DND-41 (cell line): ENCODE measurements at regions not wholly inside any gene's neighbourhood (a gene's known extent, or its start where the extent isn't known, plus 50 kb on each side); places are given as distances from the start of the nearest gene placed in this dataset.

ENCODE experiments used
- ATAC-seq: fragments of 200-7000 bp; cut with Tn5 transposase; 3 replicates; pipeline ENCODE4 v1.9.1; 2021; ENCODE audit warnings: low read depth; ENCODE audit not compliant: insufficient read depth
- DNase-seq: peaks from one replicate; pipeline ENCODE4 v3.0.0-alpha.2; 2020
- H2AFZ ChIP-seq: 2 replicates; pipeline ENCODE4 v1.6.0; 2012; ENCODE audit warnings: low read depth, low read length
- H3K27ac ChIP-seq: 2 replicates; pipeline ENCODE4 v1.5.1; 2012; ENCODE audit warnings: low read length, inconsistent platforms
- H3K27me3 ChIP-seq: fragments of 200-600 bp; sonication (generic); 2 replicates; pipeline ENCODE4 v1.6.0; 2012; ENCODE audit warnings: low read length, mild to moderate bottlenecking, inconsistent platforms; ENCODE audit not compliant: insufficient read depth, poor library complexity
- H3K36me3 ChIP-seq: 2 replicates; pipeline ENCODE4 v1.5.1; 2012; ENCODE audit warnings: low read length, inconsistent platforms; ENCODE audit not compliant: insufficient read depth
- H3K4me1 ChIP-seq: 2 replicates; pipeline ENCODE4 v1.5.1; 2012; ENCODE audit warnings: mild to moderate bottlenecking, low read length; ENCODE audit not compliant: insufficient read depth
- H3K4me2 ChIP-seq: 2 replicates; pipeline ENCODE4 v1.6.0; 2012; ENCODE audit warnings: mild to moderate bottlenecking, moderate library complexity, low read length, inconsistent platforms; ENCODE audit not compliant: insufficient read depth
- H3K4me3 ChIP-seq, 2 experiments: fragments of 200-600 bp in 1 of 2; shearing (Covaris generic) in 1 of 2; 2 replicates each; pipeline ENCODE4 v1.5.1; 2012 to 2016; ENCODE audit warnings: inconsistent platforms in 2 of 2, low read length in 2 of 2, mild to moderate bottlenecking in 2 of 2, low read depth in 1 of 2, moderate library complexity in 1 of 2
- H3K79me2 ChIP-seq: 2 replicates; pipeline ENCODE4 v1.6.0; 2012; ENCODE audit warnings: low read length, inconsistent platforms; ENCODE audit not compliant: insufficient read depth
- H3K9ac ChIP-seq: 2 replicates; pipeline ENCODE4 v1.6.0; 2012; ENCODE audit warnings: low read depth, mild to moderate bottlenecking, inconsistent platforms, low read length, moderate library complexity
- H3K9me3 ChIP-seq: 2 replicates; pipeline ENCODE4 v1.5.1; 2012; ENCODE audit warnings: low read length, moderate library complexity, mild to moderate bottlenecking, inconsistent platforms; ENCODE audit not compliant: insufficient read depth, severe bottlenecking
- H4K20me1 ChIP-seq: 2 replicates; pipeline ENCODE4 v1.6.0; 2012; ENCODE audit warnings: low read length; ENCODE audit not compliant: insufficient read depth
- EZH2 ChIP-seq: IDR thresholded peaks from 3 replicates; pipeline ENCODE4 v1.6.1; 2012; ENCODE audit warnings: borderline replicate concordance, low read depth, mild to moderate bottlenecking, moderate library complexity, low read length, inconsistent platforms; ENCODE audit not compliant: severe bottlenecking
- TF ChIP-seq, protein P1 (sequence below): IDR thresholded peaks from 2 replicates; pipeline ENCODE4 v1.5.1; 2012; ENCODE audit warnings: borderline replicate concordance, low read length, moderate library complexity, mild to moderate bottlenecking; ENCODE audit not compliant: poor library complexity, severe bottlenecking; ENCODE audit errors: extremely low read depth

DNA sequence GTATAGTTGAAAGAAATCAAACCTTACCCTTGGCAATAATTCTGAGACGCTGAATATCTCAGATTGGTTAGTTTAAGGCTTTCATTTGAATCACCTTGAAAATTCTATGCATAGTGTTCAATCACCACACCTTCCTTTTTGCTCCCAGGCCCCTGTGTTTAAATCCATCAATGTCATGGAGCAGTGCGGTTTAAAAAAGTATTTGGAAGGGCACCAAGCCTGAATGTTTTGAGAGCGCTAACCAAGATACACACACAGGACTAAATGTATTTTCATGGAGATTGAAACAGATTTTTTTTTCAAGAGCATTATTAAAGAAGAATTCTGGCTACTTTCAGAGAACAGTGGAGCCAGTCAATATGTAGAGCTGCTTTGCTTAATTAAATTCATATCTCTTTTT lies 195.7 kb downstream of the CENPW start:
- DNase-seq: no peak
- Histone ChIP-seq H3K4me3 (no peak overlapping the region), H3K79me2 (no peaks in the 10 kb centered on the region), H4K20me1 (no peaks in the 10 kb centered on the region), H3K9ac (no peak overlapping the region), H3K27me3 (no peaks in the 10 kb centered on the region), H3K9me3 (no peaks in the 10 kb centered on the region), H3K27ac (no peak overlapping the region), H3K4me1 (no peaks in the 10 kb centered on the region), H2AFZ (no peak overlapping the region), H3K4me2 (no peak overlapping the region), H3K36me3 (no peaks in the 10 kb centered on the region)
- ATAC-seq: no peak
- TF ChIP-seq, protein P1, sequence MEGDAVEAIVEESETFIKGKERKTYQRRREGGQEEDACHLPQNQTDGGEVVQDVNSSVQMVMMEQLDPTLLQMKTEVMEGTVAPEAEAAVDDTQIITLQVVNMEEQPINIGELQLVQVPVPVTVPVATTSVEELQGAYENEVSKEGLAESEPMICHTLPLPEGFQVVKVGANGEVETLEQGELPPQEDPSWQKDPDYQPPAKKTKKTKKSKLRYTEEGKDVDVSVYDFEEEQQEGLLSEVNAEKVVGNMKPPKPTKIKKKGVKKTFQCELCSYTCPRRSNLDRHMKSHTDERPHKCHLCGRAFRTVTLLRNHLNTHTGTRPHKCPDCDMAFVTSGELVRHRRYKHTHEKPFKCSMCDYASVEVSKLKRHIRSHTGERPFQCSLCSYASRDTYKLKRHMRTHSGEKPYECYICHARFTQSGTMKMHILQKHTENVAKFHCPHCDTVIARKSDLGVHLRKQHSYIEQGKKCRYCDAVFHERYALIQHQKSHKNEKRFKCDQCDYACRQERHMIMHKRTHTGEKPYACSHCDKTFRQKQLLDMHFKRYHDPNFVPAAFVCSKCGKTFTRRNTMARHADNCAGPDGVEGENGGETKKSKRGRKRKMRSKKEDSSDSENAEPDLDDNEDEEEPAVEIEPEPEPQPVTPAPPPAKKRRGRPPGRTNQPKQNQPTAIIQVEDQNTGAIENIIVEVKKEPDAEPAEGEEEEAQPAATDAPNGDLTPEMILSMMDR: no peak
- no peak for TF ChIP-seq EZH2

DNA sequence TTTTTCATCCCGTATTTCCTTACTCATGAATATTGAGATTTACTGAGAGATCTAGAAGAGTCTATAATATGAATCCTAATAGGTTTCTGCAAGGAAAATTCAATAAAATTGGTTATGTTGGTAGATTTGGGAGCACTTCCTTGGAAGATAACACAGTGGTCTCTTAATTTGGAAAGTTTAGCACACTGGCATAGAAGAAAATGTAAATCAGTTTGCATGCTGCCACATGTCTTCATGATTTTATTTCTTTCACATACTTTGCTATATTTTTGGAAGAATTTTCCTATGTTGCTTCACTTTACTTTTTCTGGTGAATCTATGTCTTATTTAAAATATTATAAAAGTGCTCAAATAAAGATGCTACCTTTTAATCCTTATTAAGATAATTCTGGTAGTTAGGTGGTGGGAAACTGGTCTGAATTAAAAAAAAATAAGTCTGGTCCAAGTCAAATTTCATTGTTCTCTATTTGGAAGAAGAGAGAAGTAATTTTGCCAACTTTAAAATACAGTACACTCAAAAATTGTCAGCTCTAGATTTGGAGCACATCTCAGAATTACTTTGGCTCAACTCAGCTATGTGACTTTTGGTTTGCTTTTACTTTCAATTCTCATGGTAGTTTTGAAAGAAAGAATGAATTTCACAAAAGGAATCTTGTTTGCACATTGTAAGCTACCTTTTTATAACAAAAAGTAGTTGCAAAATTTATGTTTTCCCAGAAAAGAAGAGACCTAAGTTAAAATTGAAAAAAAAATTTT lies 197.3 kb downstream of the CENPW start:
- Histone ChIP-seq H3K79me2 (no peaks in the 10 kb centered on the region), H4K20me1 (no peaks in the 10 kb centered on the region), H3K4me3 (no peak overlapping the region), H3K27ac (no peak overlapping the region), H3K4me2 (no peak overlapping the region), H3K9me3 (no peaks in the 10 kb centered on the region), H3K9ac (no peak overlapping the region), H3K27me3 (no peaks in the 10 kb centered on the region), H3K36me3 (no peaks in the 10 kb centered on the region), H2AFZ (no peak overlapping the region), H3K4me1 (no peaks in the 10 kb centered on the region)
- TF ChIP-seq EZH2: no peak
- TF ChIP-seq, protein P1: no peak
- DNase-seq (no peak), ATAC-seq (no peak)

DNA sequence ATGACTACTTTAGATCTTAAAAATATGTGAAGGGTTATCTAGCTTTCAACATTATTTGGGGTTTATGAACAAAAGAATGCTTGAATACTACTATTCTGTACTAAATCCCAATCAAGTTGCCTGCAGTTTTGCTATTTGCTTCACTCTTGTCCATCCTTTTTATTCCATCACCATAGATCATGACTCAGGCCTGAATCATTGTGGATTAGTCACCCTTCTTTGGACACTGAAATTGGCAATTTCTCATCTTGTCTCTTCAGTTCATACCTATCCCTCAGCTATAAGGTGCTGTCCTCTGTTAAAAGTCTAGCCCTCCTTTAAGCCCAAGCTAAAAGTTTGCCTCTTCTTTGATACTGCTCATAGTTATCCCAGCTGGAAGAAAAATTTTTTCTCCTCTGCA lies 199.1 kb downstream of the CENPW start:
- no peak overlapping the region for H3K27ac ChIP-seq
- no peak overlapping the region for H3K9ac ChIP-seq
- TF ChIP-seq, protein P1: no peak
- TF ChIP-seq EZH2: no peak
- H2AFZ ChIP-seq: no peak overlapping the region
- no peaks in the 10 kb centered on the region for H4K20me1 ChIP-seq
- no peak for ATAC-seq
- H3K27me3 ChIP-seq: no peaks in the 10 kb centered on the region
- H3K36me3 ChIP-seq: no peaks in the 10 kb centered on the region
- no peaks in the 10 kb centered on the region for H3K4me1 ChIP-seq
- H3K79me2 ChIP-seq: no peaks in the 10 kb centered on the region
- H3K9me3 ChIP-seq: no peaks in the 10 kb centered on the region
- DNase-seq: no peak
- H3K4me2 ChIP-seq: no peak overlapping the region
- H3K4me3 ChIP-seq: no peak overlapping the region
